Nephron progenitor cell (in vitro differentiated cells): ENCODE measurements at regions not wholly inside any gene's neighbourhood (a gene's known extent, or its start where the extent isn't known, plus 50 kb on each side); places are given as distances from the start of the nearest gene placed in this dataset.

Source experiments
- DNase-seq: peaks from one replicate; pipeline ENCODE4 v3.0.0; 2021
- H3K27ac Mint-ChIP-seq: 2 replicates; pipeline ENCODE4 v1.8.0; 2021; ENCODE audit warnings: mild to moderate bottlenecking, moderate library complexity, mixed read lengths
- H3K27me3 Mint-ChIP-seq: 2 replicates; pipeline ENCODE4 v1.8.0; 2021; ENCODE audit warnings: mild to moderate bottlenecking, low read depth, mixed read lengths; ENCODE audit not compliant: poor library complexity
- H3K36me3 Mint-ChIP-seq: 2 replicates; pipeline ENCODE4 v1.8.0; 2021; ENCODE audit warnings: low read depth, mixed read lengths
- H3K4me1 Mint-ChIP-seq: 2 replicates; pipeline ENCODE4 v1.8.0; 2021; ENCODE audit warnings: mixed read lengths
- H3K4me3 Mint-ChIP-seq: 2 replicates; pipeline ENCODE4 v1.8.0; 2021; ENCODE audit warnings: mild to moderate bottlenecking, moderate library complexity, mixed read lengths
- H3K9me3 Mint-ChIP-seq: 2 replicates; pipeline ENCODE4 v1.8.0; 2021; ENCODE audit warnings: mild to moderate bottlenecking, moderate library complexity, mixed read lengths
- TF ChIP-seq, protein P1 (sequence below): fragments of 200-600 bp; sonication (generic); IDR thresholded peaks from 2 replicates; pipeline ENCODE4 v1.5.0; 2021; ENCODE audit warnings: antibody characterized with exemption

DNA sequence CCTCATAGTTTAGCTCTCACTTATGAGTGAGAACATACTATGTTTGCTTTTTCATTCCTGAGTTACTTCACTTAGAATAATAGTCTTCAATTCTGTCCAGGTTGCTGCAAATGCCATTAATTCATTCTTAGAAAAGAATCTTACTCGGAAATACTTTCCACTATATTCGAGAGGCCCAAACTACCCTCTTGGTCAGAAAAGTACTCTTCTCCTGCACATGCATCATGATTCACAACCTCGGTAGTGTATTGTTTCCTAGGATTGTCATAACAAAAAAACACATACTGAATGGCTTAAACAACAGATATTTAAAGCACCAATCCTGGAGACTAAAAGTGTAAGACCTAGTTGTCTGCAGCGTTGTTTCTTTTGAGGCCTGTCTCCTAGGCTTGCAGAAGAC lies 364.0 kb upstream of the SLC14A2 start:
- no peaks in the 10 kb centered on the region for H3K27me3 Mint-ChIP-seq
- TF ChIP-seq, protein P1, sequence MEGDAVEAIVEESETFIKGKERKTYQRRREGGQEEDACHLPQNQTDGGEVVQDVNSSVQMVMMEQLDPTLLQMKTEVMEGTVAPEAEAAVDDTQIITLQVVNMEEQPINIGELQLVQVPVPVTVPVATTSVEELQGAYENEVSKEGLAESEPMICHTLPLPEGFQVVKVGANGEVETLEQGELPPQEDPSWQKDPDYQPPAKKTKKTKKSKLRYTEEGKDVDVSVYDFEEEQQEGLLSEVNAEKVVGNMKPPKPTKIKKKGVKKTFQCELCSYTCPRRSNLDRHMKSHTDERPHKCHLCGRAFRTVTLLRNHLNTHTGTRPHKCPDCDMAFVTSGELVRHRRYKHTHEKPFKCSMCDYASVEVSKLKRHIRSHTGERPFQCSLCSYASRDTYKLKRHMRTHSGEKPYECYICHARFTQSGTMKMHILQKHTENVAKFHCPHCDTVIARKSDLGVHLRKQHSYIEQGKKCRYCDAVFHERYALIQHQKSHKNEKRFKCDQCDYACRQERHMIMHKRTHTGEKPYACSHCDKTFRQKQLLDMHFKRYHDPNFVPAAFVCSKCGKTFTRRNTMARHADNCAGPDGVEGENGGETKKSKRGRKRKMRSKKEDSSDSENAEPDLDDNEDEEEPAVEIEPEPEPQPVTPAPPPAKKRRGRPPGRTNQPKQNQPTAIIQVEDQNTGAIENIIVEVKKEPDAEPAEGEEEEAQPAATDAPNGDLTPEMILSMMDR, result no peak
- DNase-seq, result no peak
- peaks cover 5% of the 10 kb centered on the region for H3K4me1 Mint-ChIP-seq
- H3K9me3 Mint-ChIP-seq, result no peaks in the 10 kb centered on the region
- H3K4me3 Mint-ChIP-seq, result no peak overlapping the region
- no peaks in the 10 kb centered on the region for H3K36me3 Mint-ChIP-seq
- H3K27ac Mint-ChIP-seq, result no peak overlapping the region

DNA sequence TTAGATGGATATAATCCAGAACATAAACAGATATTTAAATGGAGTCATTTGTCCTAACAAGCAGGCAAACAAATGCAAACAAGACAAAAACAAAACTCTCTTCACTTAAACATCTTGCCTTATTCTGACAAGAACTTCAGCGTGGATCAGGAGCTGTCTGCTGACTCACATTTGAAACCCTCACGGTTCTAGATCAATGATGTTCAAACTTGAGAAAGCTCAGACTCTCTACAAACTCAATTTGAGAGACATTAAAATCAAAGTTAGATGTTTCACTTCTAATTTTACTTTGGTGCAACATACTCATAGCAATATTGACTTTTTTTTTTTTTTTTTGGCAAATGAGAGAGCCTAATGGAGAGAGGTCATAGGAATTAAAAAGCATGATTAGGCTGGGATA lies 362.8 kb upstream of the SLC14A2 start:
- H3K9me3 Mint-ChIP-seq, result no peaks in the 10 kb centered on the region
- H3K27me3 Mint-ChIP-seq, result no peaks in the 10 kb centered on the region
- no peaks in the 10 kb centered on the region for H3K36me3 Mint-ChIP-seq
- no peak for DNase-seq
- H3K4me3 Mint-ChIP-seq, result no peak overlapping the region
- peaks cover 5% of the 10 kb centered on the region for H3K4me1 Mint-ChIP-seq
- no peak overlapping the region for H3K27ac Mint-ChIP-seq
- TF ChIP-seq, protein P1, result no peak

DNA sequence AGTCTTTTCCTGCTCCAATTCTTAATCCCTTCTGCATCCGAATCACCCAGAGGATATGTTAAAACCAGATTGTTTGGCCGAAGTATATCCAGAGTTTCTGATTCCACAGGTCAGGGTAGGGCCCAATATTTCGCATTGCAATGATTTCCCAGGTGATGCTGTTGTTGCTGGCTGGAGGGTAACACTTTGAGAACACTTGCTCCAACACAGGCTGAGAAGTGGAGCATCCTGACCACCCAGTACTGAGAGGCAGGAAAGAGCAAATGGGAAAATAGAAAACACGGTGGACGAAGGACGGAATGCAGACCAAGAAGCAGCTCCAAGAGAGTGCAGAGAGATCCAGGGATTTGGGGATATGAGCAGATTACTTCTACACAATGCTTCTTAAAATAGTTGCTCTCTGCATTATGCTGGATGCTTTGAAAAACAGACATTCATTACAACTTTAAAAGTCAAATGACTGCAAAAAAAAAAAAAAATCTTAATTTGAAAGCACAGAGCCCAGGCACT lies 362.2 kb upstream of the SLC14A2 start:
- Mint-ChIP-seq H3K27me3 (no peaks in the 10 kb centered on the region), H3K4me3 (no peak overlapping the region), H3K9me3 (no peaks in the 10 kb centered on the region), H3K36me3 (no peaks in the 10 kb centered on the region), H3K27ac (no peak overlapping the region), H3K4me1 (peaks cover 5% of the 10 kb centered on the region)
- TF ChIP-seq, protein P1, result no peak
- no peak for DNase-seq

DNA sequence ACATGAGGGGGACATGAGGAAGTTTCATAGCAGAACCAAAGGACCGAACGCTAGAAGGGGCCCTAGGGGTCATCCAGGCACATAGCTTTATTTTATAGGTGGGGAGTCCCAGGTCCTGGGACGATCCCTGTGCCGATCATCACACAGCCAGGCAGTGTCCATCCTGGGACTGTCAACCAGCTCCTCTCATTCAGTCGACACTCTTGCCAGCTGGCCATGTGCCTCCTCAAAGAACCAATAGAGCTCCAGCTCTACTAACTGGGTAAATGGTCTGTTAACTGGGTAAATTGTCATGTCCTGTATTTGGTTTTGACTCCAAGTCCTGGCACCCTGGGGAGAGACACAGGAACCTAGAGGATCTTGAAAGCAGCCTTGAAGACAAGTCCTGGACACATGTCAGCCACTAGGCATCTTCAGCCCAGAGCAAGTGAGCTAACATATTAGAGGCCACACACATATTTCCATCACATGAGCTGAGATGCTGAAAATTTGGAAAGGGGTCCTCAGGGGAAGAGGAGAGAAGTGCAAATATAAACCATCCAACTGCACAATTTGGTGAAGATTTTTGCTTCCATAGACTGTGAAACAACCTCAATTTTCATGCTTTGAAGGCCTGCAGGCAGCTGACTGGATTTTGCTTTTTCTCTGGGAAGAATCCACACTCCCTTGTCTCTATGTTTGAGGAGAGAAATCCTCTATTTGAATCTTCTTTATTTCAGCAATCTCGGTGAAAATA lies 361.1 kb upstream of the SLC14A2 start:
- DNase-seq, result no peak
- H3K27ac Mint-ChIP-seq, result no peak overlapping the region
- H3K4me3 Mint-ChIP-seq, result no peak overlapping the region
- H3K9me3 Mint-ChIP-seq, result no peaks in the 10 kb centered on the region
- H3K4me1 Mint-ChIP-seq, result peaks cover 5% of the 10 kb centered on the region
- TF ChIP-seq, protein P1, result no peak
- peaks cover 2% of the 10 kb centered on the region for H3K27me3 Mint-ChIP-seq
- no peaks in the 10 kb centered on the region for H3K36me3 Mint-ChIP-seq

DNA sequence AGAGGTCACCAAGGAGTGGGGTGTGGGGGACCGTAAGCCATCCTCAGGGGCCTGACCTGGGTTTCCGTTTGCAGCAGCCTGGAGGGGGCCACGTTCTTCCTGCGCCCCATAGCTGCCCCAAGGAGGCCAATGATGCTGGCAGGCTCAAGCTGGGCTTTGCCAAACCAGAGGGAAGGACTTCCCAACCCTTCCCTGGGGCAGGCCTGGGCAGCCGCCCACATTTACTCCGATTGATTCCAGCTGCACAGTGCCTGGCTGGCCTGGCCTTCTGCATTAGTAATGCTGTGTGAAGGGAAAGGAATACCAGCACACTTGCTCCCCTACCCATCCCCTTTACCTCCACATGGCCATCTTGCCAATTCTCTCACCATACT lies 360.6 kb upstream of the SLC14A2 start:
- Mint-ChIP-seq H3K27ac (peak overlapping the region; percentile 75), H3K9me3 (no peaks in the 10 kb centered on the region), H3K27me3 (peaks cover 6% of the 10 kb centered on the region), H3K4me1 (peaks cover 5% of the 10 kb centered on the region), H3K36me3 (no peaks in the 10 kb centered on the region), H3K4me3 (no peak overlapping the region)
- no peak for DNase-seq
- TF ChIP-seq, protein P1, result no peak
